A673 (cell line): ENCODE measurements at regions not wholly inside any gene's neighbourhood (a gene's known extent, or its start where the extent isn't known, plus 50 kb on each side); places are given as distances from the start of the nearest gene placed in this dataset.
A peak's percentile ranks its signal among the peaks of the same experiment; 100 is the strongest.

Experiments used
- BruUV-seq: library from RNA; stranded (reverse); fragments of 400-500 nt; replicated peaks from 2 replicates; lab custom pipeline; 2021; lab: Mats Ljungman, UMichigan
- CTCF ChIA-PET: fragments of 300-600 bp; sonication (Branson Sonifier 250); formaldehyde crosslinking; loops from one replicate; lab custom pipeline; 2022; ENCODE audit warnings: antibody characterized with exemption; lab: Charles Lee
- POLR2A ChIA-PET: fragments of 300-600 bp; sonication (Branson Sonifier 250); formaldehyde crosslinking; loops from one replicate; lab custom pipeline; 2022; ENCODE audit warnings: antibody characterized with exemption; ENCODE audit not compliant: low non-redundant PET; lab: Charles Lee
- DNase-seq: peaks from one replicate; pipeline ENCODE4 v3.0.0-alpha.2; 2015; ENCODE audit warnings: low spot score
- H3K27ac ChIP-seq: fragments of 200-600 bp; sonication (generic); 2 replicates; pipeline ENCODE4 v1.5.1; 2016; ENCODE audit warnings: mixed run types, low read depth, mild to moderate bottlenecking, mixed read lengths, antibody characterized with exemption, low read length; ENCODE audit not compliant: poor library complexity, severe bottlenecking
- H3K27me3 ChIP-seq: fragments of 200-600 bp; sonication (generic); replicated peaks from 2 replicates; pipeline ENCODE4 v1.6.1; 2017; ENCODE audit warnings: mixed run types, low read depth, mild to moderate bottlenecking, mixed read lengths, antibody characterized with exemption, low read length; ENCODE audit not compliant: insufficient read depth, poor library complexity
- H3K36me3 ChIP-seq: fragments of 200-600 bp; sonication (generic); 2 replicates; pipeline ENCODE4 v1.6.1; 2016; ENCODE audit warnings: mixed run types, mild to moderate bottlenecking, mixed read lengths, antibody characterized with exemption, low read length; ENCODE audit not compliant: insufficient read depth, poor library complexity, severe bottlenecking
- H3K4me1 ChIP-seq: fragments of 200-600 bp; sonication (generic); 2 replicates; pipeline ENCODE4 v1.6.1; 2017; ENCODE audit warnings: mixed run types, mild to moderate bottlenecking, mixed read lengths, antibody characterized with exemption, low read length; ENCODE audit not compliant: insufficient read depth, poor library complexity, severe bottlenecking
- H3K4me3 ChIP-seq: fragments of 200-600 bp; sonication (generic); 2 replicates; pipeline ENCODE4 v1.5.1; 2016; ENCODE audit warnings: low read depth, mixed run types, mild to moderate bottlenecking, mixed read lengths, low read length; ENCODE audit not compliant: poor library complexity, severe bottlenecking
- H3K9me3 ChIP-seq: fragments of 200-600 bp; sonication (generic); 2 replicates; pipeline ENCODE4 v1.6.1; 2016; ENCODE audit warnings: mixed run types, low read depth, mild to moderate bottlenecking, mixed read lengths, antibody characterized with exemption, low read length; ENCODE audit not compliant: poor library complexity, severe bottlenecking
- EZH2 ChIP-seq: fragments of 200-600 bp; sonication (generic); IDR thresholded peaks from 2 replicates; pipeline ENCODE4 v1.6.1; 2017; ENCODE audit warnings: borderline replicate concordance, low read depth, mild to moderate bottlenecking, mixed read lengths, antibody characterized with exemption, low read length; ENCODE audit not compliant: poor library complexity, severe bottlenecking
- intact Hi-C: fragments of 100-400 bp; cut with micrococcal nuclease; formaldehyde crosslinking; loops from one replicate; pipeline ENCODE4 v1.10.0; 2022; ENCODE audit not compliant: unreplicated experiment
- TF ChIP-seq, protein P1 (sequence below): fragments of 300-800, 200-600 bp; sonication (generic); conservative IDR thresholded peaks from 2 replicates; pipeline ENCODE4 v1.5.1; 2017; ENCODE audit warnings: low read depth, mild to moderate bottlenecking, antibody characterized with exemption, low read length, moderate library complexity, mixed read lengths

DNA sequence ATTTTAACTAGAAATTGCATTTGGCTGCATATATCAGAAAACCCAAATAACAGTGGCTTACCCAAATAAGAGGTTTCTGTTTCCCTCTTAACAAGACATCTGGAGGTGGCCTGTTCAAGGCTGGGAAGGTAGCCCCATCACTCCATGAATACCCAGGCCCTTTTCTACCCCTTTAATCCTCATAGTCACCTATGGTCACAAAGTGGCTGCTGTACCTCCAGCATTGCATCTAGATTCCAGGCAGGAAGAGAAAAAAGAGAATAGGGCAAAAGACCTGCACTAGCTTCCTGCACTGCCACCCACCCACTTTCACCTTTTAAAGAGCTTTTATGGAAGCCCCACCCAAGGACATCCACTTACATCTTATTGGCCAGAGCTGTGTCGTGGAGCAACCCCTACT, 124.0 kb upstream of the NCOR2 start:
- ChIA-PET POLR2A (no interaction called here), CTCF (no interaction called here)
- no peak for DNase-seq
- H3K27me3 ChIP-seq = no peaks in the 10 kb centered on the region
- H3K4me1 ChIP-seq = peaks cover 15% of the 10 kb centered on the region
- no TSS peak for BruUV-seq
- H3K4me3 ChIP-seq = no peak overlapping the region
- no peaks in the 10 kb centered on the region for H3K36me3 ChIP-seq
- no peaks in the 10 kb centered on the region for H3K9me3 ChIP-seq
- TF ChIP-seq, protein P1, sequence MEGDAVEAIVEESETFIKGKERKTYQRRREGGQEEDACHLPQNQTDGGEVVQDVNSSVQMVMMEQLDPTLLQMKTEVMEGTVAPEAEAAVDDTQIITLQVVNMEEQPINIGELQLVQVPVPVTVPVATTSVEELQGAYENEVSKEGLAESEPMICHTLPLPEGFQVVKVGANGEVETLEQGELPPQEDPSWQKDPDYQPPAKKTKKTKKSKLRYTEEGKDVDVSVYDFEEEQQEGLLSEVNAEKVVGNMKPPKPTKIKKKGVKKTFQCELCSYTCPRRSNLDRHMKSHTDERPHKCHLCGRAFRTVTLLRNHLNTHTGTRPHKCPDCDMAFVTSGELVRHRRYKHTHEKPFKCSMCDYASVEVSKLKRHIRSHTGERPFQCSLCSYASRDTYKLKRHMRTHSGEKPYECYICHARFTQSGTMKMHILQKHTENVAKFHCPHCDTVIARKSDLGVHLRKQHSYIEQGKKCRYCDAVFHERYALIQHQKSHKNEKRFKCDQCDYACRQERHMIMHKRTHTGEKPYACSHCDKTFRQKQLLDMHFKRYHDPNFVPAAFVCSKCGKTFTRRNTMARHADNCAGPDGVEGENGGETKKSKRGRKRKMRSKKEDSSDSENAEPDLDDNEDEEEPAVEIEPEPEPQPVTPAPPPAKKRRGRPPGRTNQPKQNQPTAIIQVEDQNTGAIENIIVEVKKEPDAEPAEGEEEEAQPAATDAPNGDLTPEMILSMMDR = no peak
- no peak for TF ChIP-seq EZH2
- no peak overlapping the region for H3K27ac ChIP-seq
- intact Hi-C loops = no loop called here

DNA sequence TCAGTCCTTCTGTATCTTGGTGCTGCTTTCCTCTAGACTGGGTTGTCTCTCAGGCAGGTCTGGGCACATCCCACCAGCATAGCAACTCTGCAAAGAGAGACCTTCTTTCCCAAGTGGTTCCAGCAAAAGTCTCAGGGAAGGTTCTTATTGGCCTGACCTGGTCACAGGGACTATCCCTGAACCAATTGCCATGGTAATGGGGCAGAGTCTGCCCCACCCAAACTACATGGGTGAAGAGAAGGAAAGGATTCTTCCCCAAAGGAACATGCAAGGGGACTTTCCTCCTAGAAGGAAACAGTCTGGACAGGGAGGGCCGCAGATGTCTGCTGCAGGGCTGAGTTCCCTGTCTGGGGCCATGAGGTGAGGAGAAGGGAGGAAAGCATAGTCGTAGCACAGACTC, 122.2 kb upstream of the NCOR2 start:
- Histone ChIP-seq H3K9me3 (no peaks in the 10 kb centered on the region), H3K36me3 (no peaks in the 10 kb centered on the region), H3K4me1 (peaks cover 30% of the 10 kb centered on the region), H3K27me3 (no peaks in the 10 kb centered on the region), H3K4me3 (no peak overlapping the region), H3K27ac (no peak overlapping the region)
- intact Hi-C loops = no loop called here
- no peak for DNase-seq
- TF ChIP-seq EZH2 = no peak
- TF ChIP-seq, protein P1 = no peak
- ChIA-PET POLR2A (no interaction called here), CTCF (no interaction called here)
- no TSS peak for BruUV-seq

DNA sequence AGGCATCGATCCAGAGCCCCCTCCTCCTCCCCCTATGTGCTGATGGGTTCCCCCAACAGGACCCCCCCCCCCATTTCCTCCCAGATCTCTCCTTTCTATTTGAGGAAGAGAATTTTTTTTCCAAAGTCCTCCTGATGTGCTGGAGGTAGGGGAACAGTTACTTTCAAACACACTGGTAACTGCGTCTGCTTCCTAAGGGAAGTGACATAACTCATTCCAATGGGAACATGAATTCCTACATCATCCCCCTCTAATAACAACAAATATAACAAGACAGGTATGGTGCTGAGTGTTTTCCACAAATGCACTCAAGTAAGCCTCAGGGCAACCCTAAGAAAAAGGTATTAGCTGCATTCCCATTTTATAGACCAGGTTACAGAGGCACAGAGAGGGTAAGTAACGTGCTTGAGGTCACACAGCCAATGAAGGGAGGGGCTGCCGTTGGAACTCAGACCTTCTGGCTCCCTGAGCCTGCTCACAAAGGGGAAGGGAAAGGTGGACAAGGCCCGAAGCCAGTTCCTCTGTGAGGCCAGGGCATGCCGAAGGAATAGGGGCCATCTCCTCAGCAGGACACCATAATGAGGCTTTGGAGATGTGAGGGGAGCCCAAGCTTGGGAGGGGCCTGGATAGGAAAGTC, 121.1 kb upstream of the NCOR2 start:
- intact Hi-C loops = no loop called here
- H3K27ac ChIP-seq = peak overlapping the region; percentile 32

More for the DNA sequence above, 121.1 kb upstream of the NCOR2 start:
- Histone ChIP-seq H3K36me3 (no peaks in the 10 kb centered on the region), H3K9me3 (no peaks in the 10 kb centered on the region), H3K4me1 (peaks cover 31% of the 10 kb centered on the region), H3K27me3 (no peaks in the 10 kb centered on the region), H3K4me3 (no peak overlapping the region)
- POLR2A ChIA-PET = no interaction called here
- no TSS peak for BruUV-seq
- no peak for DNase-seq
- no peak for TF ChIP-seq EZH2
- TF ChIP-seq, protein P1 = no peak
- CTCF ChIA-PET = interaction anchor here (1.0 kb wide), 1 partner anchor 83 kb away, joined by 5 read pairs; no protein-coding TSS in a partner anchor
